RWPE2 (cell line): ENCODE measurements at regions not wholly inside any gene's neighbourhood (a gene's known extent, or its start where the extent isn't known, plus 50 kb on each side); places are given as distances from the start of the nearest gene placed in this dataset.
"Not testable (repeated sequence)": the region's sequence is repeated elsewhere in the genome, so short reads cannot be mapped to it uniquely, and the experiment has no call there.

Experiments used
- ATAC-seq: fragments of 200-7000 bp; cut with Tn5 transposase; 3 replicates; pipeline ENCODE4 v1.9.1; 2021; ENCODE audit warnings: low read depth
- DNase-seq: peaks from one replicate; pipeline ENCODE4 v3.0.0-alpha.2; 2020; ENCODE audit warnings: low spot score
- H3K27ac ChIP-seq: fragments of 450-650 bp; 2 replicates; pipeline ENCODE4 v1.5.1; 2017; ENCODE audit warnings: mild to moderate bottlenecking; ENCODE audit not compliant: poor library complexity, severe bottlenecking
- H3K27me3 ChIP-seq: fragments of 250-450 bp; sonication (Bioruptor Pico); 2 replicates; pipeline ENCODE4 v1.5.1; 2021; ENCODE audit warnings: mild to moderate bottlenecking, moderate library complexity; ENCODE audit not compliant: insufficient read depth, poor library complexity, severe bottlenecking
- H3K36me3 ChIP-seq: fragments of 250-450 bp; sonication (Bioruptor Pico); 2 replicates; pipeline ENCODE4 v1.5.1; 2020; ENCODE audit warnings: low read depth, mild to moderate bottlenecking, moderate library complexity
- H3K4me1 ChIP-seq: fragments of 250-450 bp; sonication (Bioruptor Pico); 2 replicates; pipeline ENCODE4 v1.5.1; 2021; ENCODE audit warnings: mild to moderate bottlenecking, moderate library complexity; ENCODE audit not compliant: insufficient read depth, poor library complexity, severe bottlenecking
- H3K4me3 ChIP-seq: fragments of 250-450 bp; sonication (Bioruptor Pico); 2 replicates; pipeline ENCODE4 v1.5.1; 2021; ENCODE audit warnings: mild to moderate bottlenecking, moderate library complexity; ENCODE audit not compliant: severe bottlenecking
- H3K9me3 ChIP-seq: fragments of 250-450 bp; sonication (Bioruptor Pico); 2 replicates; pipeline ENCODE4 v1.5.1; 2021; ENCODE audit warnings: mild to moderate bottlenecking, moderate library complexity; ENCODE audit not compliant: severe bottlenecking
- CTCF ChIP-seq: fragments of 450-650 bp; IDR thresholded peaks from one replicate; pipeline ENCODE4 v1.5.1; 2017; ENCODE audit warnings: mild to moderate bottlenecking, moderate library complexity; ENCODE audit not compliant: poor library complexity, severe bottlenecking

- ATAC-seq: no peak
- Histone ChIP-seq H3K36me3 (no peaks in the 10 kb centered on the region), H3K27ac (no peak overlapping the region), H3K4me3 (no peak overlapping the region), H3K27me3 (no peaks in the 10 kb centered on the region), H3K9me3 (no peaks in the 10 kb centered on the region), H3K4me1 (no peaks in the 10 kb centered on the region)
- no peak for DNase-seq
- TF ChIP-seq CTCF: no peak
Observed at GRCh38 chr7:91358303-91358702, 94.1 kb downstream of the FZD1 start.

- H3K27ac ChIP-seq, DNase-seq, ATAC-seq: not testable (repeated sequence)
Observed at GRCh38 chr7:91365097-91365496, 100.9 kb downstream of the FZD1 start.

GRCh38 chr7:91366091-91366490, 101.9 kb downstream of the FZD1 start:
- ATAC-seq (no peak), DNase-seq (no peak)
- Histone ChIP-seq H3K4me3 (no peak overlapping the region), H3K27me3 (peaks cover 3% of the 10 kb centered on the region), H3K9me3 (no peaks in the 10 kb centered on the region), H3K27ac (no peak overlapping the region), H3K4me1 (no peaks in the 10 kb centered on the region), H3K36me3 (no peaks in the 10 kb centered on the region)
- TF ChIP-seq CTCF: no peak

More at GRCh38 chr7:91365097-91365496, 100.9 kb downstream of the FZD1 start:
- H3K4me1 ChIP-seq, H3K4me3 ChIP-seq, H3K27me3 ChIP-seq, H3K36me3 ChIP-seq, H3K9me3 ChIP-seq: not testable (repeated sequence)

GRCh38 chr7:91367812-91368578, 103.8 kb downstream of the FZD1 start:
- Histone ChIP-seq H3K9me3 (no peaks in the 10 kb centered on the region), H3K4me3 (no peak overlapping the region), H3K4me1 (no peaks in the 10 kb centered on the region), H3K27me3 (peaks cover 3% of the 10 kb centered on the region), H3K36me3 (no peaks in the 10 kb centered on the region), H3K27ac (no peak overlapping the region)
- ATAC-seq: no peak
- no peak for DNase-seq
- TF ChIP-seq CTCF: no peak

- Histone ChIP-seq H3K27ac (no peak overlapping the region), H3K36me3 (no peaks in the 10 kb centered on the region), H3K4me1 (no peaks in the 10 kb centered on the region), H3K27me3 (no peaks in the 10 kb centered on the region), H3K9me3 (no peaks in the 10 kb centered on the region), H3K4me3 (no peak overlapping the region)
- TF ChIP-seq CTCF: no peak
- DNase-seq (no peak), ATAC-seq (no peak)
Observed at GRCh38 chr7:91372323-91372722, 108.1 kb downstream of the FZD1 start.
